ENCODE measurements at regions not wholly inside any gene's neighbourhood (a gene's known extent, or its start where the extent isn't known, plus 50 kb on each side); places are given as distances from the start of the nearest gene placed in this dataset.
"Not testable (repeated sequence)": the region's sequence is repeated elsewhere in the genome, so short reads cannot be mapped to it uniquely, and the experiment has no call there.

DNA sequence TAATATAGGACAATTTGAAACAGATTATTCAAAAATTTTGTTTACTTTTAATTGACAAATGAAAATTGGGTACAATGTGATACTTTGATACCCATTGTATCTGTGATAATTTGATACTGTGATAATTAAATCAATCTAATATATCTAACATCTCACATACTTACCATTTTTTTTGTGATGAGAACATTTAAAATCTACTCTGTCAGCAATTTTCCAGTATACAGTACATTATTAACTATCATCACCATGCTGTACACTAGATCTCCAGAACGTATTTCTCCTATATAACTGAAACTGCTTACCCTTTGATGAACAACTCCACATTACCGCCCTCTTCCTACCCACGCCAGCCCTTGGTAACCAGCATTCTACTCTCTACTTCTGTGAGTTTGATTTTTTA is 139.7 kb upstream of the TFPI start:
- ATAC-seq (ENCODE audit: poor library complexity) (no peak), DNase-seq (no peak)
- ChIA-PET CTCF (no interaction called here), POLR2A (no interaction called here)
- TF ChIP-seq CTCF (IDR thresholded peaks at IDR 0.05) = no peak
- Mint-ChIP-seq H3K4me3 (no peak overlapping the region), H3K27ac (no peak overlapping the region), H3K4me1 (ENCODE audit: low read depth) (no peaks in the 10 kb centered on the region), H3K27me3 (no peaks in the 10 kb centered on the region), H3K9me3 (peaks cover 3% of the 10 kb centered on the region), H3K36me3 (ENCODE audit: low read depth) (no peaks in the 10 kb centered on the region)
- Histone ChIP-seq H3K27me3 (ENCODE audit: control insufficient read depth in 1 of 2, insufficient read depth in 2 of 2, low read length in 2 of 2) (no peaks in the 10 kb centered on the region), H3K9me3 (ENCODE audit: control insufficient read depth in 1 of 2, insufficient read depth in 1 of 2, low read length in 2 of 2) (no peaks in the 10 kb centered on the region), H3K4me1 (ENCODE audit: insufficient read depth, low read length) (no peaks in the 10 kb centered on the region), H3K27ac (ENCODE audit: low read depth in 1 of 2, low read length in 2 of 2) (no peak overlapping the region), H3K36me3 (ENCODE audit: insufficient read depth, low read length) (no peaks in the 10 kb centered on the region), H3K4me3 (ENCODE audit: low read length) (no peak overlapping the region)
- intact Hi-C loops (cut with DNase I, micrococcal nuclease) = no loop called here

DNA sequence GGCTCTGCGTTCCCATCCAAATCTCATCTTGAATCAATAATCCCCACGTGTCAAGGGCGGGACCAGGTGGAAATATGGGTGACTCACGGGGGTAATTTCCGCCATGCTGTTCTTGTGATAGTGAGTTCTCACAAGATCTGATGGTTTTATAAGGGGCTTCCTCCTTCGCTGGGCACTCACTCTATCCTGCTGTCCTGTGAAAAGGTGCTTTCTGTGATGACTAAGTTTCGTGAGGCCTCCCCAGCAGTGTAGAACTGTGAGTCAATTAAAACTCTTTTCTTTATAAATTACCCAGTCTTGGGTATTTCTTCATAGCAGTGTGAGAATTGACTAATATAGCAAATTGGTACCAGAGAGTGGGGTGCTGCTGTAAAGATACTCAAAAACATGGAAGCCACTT is 142.4 kb upstream of the TFPI start:
- H3K9me3 ChIP-seq (ENCODE audit: control insufficient read depth in 1 of 2, insufficient read depth in 1 of 2, low read length in 2 of 2); CTCF ChIA-PET; H3K27me3 Mint-ChIP-seq; H3K27me3 ChIP-seq (ENCODE audit: control insufficient read depth in 1 of 2, insufficient read depth in 2 of 2, low read length in 2 of 2); H3K9me3 Mint-ChIP-seq; H3K4me3 Mint-ChIP-seq; H3K36me3 Mint-ChIP-seq (ENCODE audit: low read depth); H3K4me1 Mint-ChIP-seq (ENCODE audit: low read depth); DNase-seq; H3K36me3 ChIP-seq (ENCODE audit: insufficient read depth, low read length); H3K4me3 ChIP-seq (ENCODE audit: low read length); intact Hi-C loops (cut with DNase I, micrococcal nuclease); H3K27ac Mint-ChIP-seq; H3K27ac ChIP-seq (ENCODE audit: low read depth in 1 of 2, low read length in 2 of 2); H3K4me1 ChIP-seq (ENCODE audit: insufficient read depth, low read length); POLR2A ChIA-PET; ATAC-seq (ENCODE audit: poor library complexity): not testable (repeated sequence)

DNA sequence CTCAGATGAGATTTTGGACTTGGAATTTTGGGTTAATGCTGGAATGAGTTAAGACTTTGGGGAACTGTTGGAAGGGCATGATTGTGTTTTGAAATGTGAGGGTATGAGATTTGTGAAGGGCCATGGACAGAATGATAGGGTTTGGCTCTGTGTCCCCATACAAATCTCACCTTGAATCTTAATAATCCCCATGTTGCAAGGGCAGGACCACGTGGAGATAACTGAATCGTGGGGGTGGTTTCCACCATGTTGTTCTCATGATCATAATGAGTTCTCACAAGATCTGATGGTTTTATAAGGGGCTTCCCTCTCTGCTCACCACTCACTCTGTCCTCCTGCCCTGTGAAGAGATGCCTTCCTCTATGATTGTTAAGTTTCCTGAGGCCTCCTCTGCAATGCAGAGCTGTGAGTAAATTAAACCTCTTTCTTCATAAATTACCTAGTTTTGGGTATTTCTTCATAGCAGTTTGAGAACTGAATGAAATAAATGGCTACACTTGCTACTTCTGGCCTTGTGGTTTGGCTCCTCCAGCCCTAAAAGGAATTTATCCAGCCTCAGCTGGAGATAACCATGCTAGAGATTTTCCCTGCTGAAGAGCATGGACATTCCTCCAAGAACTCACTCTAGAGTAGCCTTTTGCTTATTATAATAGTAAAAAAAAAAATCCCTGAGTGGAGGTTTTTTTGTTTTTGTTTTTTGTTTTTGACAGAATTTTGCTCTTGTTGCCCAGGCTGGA is 144.3 kb upstream of the TFPI start:
- ChIA-PET POLR2A (no interaction called here), CTCF (no interaction called here)
- no peaks in the 10 kb centered on the region for H3K36me3 Mint-ChIP-seq (ENCODE audit: low read depth)
- DNase-seq (no peak), ATAC-seq (ENCODE audit: poor library complexity) (no peak)
- Histone ChIP-seq H3K27ac (ENCODE audit: low read depth in 1 of 2, low read length in 2 of 2) (no peak overlapping the region), H3K9me3 (ENCODE audit: control insufficient read depth in 1 of 2, insufficient read depth in 1 of 2, low read length in 2 of 2) (no peaks in the 10 kb centered on the region), H3K27me3 (ENCODE audit: control insufficient read depth in 1 of 2, insufficient read depth in 2 of 2, low read length in 2 of 2) (no peaks in the 10 kb centered on the region), H3K4me3 (ENCODE audit: low read length) (no peak overlapping the region), H3K4me1 (ENCODE audit: insufficient read depth, low read length) (no peaks in the 10 kb centered on the region), H3K36me3 (ENCODE audit: insufficient read depth, low read length) (no peaks in the 10 kb centered on the region)
- no peak for TF ChIP-seq CTCF (IDR thresholded peaks at IDR 0.05)
- no peaks in the 10 kb centered on the region for H3K27me3 Mint-ChIP-seq
- H3K4me1 Mint-ChIP-seq (ENCODE audit: low read depth) = no peaks in the 10 kb centered on the region
- peaks cover 3% of the 10 kb centered on the region for H3K9me3 Mint-ChIP-seq
- H3K4me3 Mint-ChIP-seq = no peak overlapping the region
- intact Hi-C loops (cut with DNase I, micrococcal nuclease) = no loop called here
- H3K27ac Mint-ChIP-seq = no peak overlapping the region

GRCh38 chr2:187702157-187702556 is 147.9 kb upstream of the TFPI start:
- Histone ChIP-seq H3K4me3 (ENCODE audit: low read length) (no peak overlapping the region), H3K27ac (ENCODE audit: low read depth in 1 of 2, low read length in 2 of 2) (no peak overlapping the region), H3K9me3 (ENCODE audit: control insufficient read depth in 1 of 2, insufficient read depth in 1 of 2, low read length in 2 of 2) (no peaks in the 10 kb centered on the region), H3K4me1 (ENCODE audit: insufficient read depth, low read length) (no peaks in the 10 kb centered on the region), H3K36me3 (ENCODE audit: insufficient read depth, low read length) (no peaks in the 10 kb centered on the region), H3K27me3 (ENCODE audit: control insufficient read depth in 1 of 2, insufficient read depth in 2 of 2, low read length in 2 of 2) (no peaks in the 10 kb centered on the region)
- ChIA-PET CTCF (no interaction called here), POLR2A (no interaction called here)
- ATAC-seq (ENCODE audit: poor library complexity) = no peak
- Mint-ChIP-seq H3K4me1 (ENCODE audit: low read depth) (no peaks in the 10 kb centered on the region), H3K36me3 (ENCODE audit: low read depth) (no peaks in the 10 kb centered on the region), H3K27me3 (no peaks in the 10 kb centered on the region), H3K27ac (no peak overlapping the region), H3K9me3 (peaks cover 3% of the 10 kb centered on the region), H3K4me3 (no peak overlapping the region)
- no peak for DNase-seq
- intact Hi-C loops (cut with DNase I, micrococcal nuclease) = no loop called here
- TF ChIP-seq CTCF (IDR thresholded peaks at IDR 0.05) = no peak

All from CD4-positive, alpha-beta T cell (primary cell).